ENCODE measurements at regions not wholly inside any gene's neighbourhood (a gene's known extent, or its start where the extent isn't known, plus 50 kb on each side); places are given as distances from the start of the nearest gene placed in this dataset.

- DNase-seq (ENCODE audit: unreplicated experiment), result no peak
- H3K27ac Mint-ChIP-seq (ENCODE audit: low read depth, unreplicated experiment), result no peak overlapping the region
- no peak overlapping the region for H3K4me3 Mint-ChIP-seq (ENCODE audit: unreplicated experiment)
- peaks cover 6% of the 10 kb centered on the region for H3K36me3 Mint-ChIP-seq (ENCODE audit: insufficient read depth, unreplicated experiment)
- TF ChIP-seq CTCF (IDR thresholded peaks at IDR 0.05; ENCODE audit: unreplicated experiment), result no peak
- H3K27me3 Mint-ChIP-seq (ENCODE audit: insufficient read depth, unreplicated experiment), result no peaks in the 10 kb centered on the region
- CTCF ChIA-PET, result interaction anchor here (1.3 kb wide), 1 partner anchor 10 kb away, joined by 3 read pairs; no protein-coding TSS in a partner anchor
- H3K4me1 Mint-ChIP-seq (ENCODE audit: insufficient read depth, unreplicated experiment), result peaks cover 12% of the 10 kb centered on the region
- POLR2A ChIA-PET, result no interaction called here
- intact Hi-C loops (cut with micrococcal nuclease), result no loop called here
- H3K9me3 Mint-ChIP-seq (ENCODE audit: unreplicated experiment), result peaks cover 8% of the 10 kb centered on the region
- BruUV-seq (replicated peaks), result no TSS peak
These were observed 349.3 kb downstream of the ZNF516 start for GRCh38 chr18:76145521-76146376.

- H3K36me3 Mint-ChIP-seq (ENCODE audit: insufficient read depth, unreplicated experiment), result peaks cover 6% of the 10 kb centered on the region
- H3K27ac Mint-ChIP-seq (ENCODE audit: low read depth, unreplicated experiment), result no peak overlapping the region
- TF ChIP-seq CTCF (IDR thresholded peaks at IDR 0.05; ENCODE audit: unreplicated experiment), result no peak
- CTCF ChIA-PET, result interaction anchor here (1.2 to 1.3 kb wide), 2 partner anchors 9 to 25 kb away, joined by 3 to 4 read pairs; no protein-coding TSS in a partner anchor
- no peak for DNase-seq (ENCODE audit: unreplicated experiment)
- no TSS peak for BruUV-seq (replicated peaks)
- peaks cover 8% of the 10 kb centered on the region for H3K9me3 Mint-ChIP-seq (ENCODE audit: unreplicated experiment)
- H3K27me3 Mint-ChIP-seq (ENCODE audit: insufficient read depth, unreplicated experiment), result no peaks in the 10 kb centered on the region
- POLR2A ChIA-PET, result no interaction called here
- no peak overlapping the region for H3K4me3 Mint-ChIP-seq (ENCODE audit: unreplicated experiment)
- intact Hi-C loops (cut with micrococcal nuclease), result no loop called here
- peaks cover 12% of the 10 kb centered on the region for H3K4me1 Mint-ChIP-seq (ENCODE audit: insufficient read depth, unreplicated experiment)
These were observed 350.2 kb downstream of the ZNF516 start for GRCh38 chr18:76144844-76145243.

- Mint-ChIP-seq H3K36me3 (ENCODE audit: insufficient read depth, unreplicated experiment) (peaks cover 6% of the 10 kb centered on the region), H3K27ac (ENCODE audit: low read depth, unreplicated experiment) (no peak overlapping the region), H3K4me3 (ENCODE audit: unreplicated experiment) (no peak overlapping the region), H3K27me3 (ENCODE audit: insufficient read depth, unreplicated experiment) (no peaks in the 10 kb centered on the region), H3K4me1 (ENCODE audit: insufficient read depth, unreplicated experiment) (peaks cover 12% of the 10 kb centered on the region), H3K9me3 (ENCODE audit: unreplicated experiment) (peaks cover 8% of the 10 kb centered on the region)
- no TSS peak for BruUV-seq (replicated peaks)
- DNase-seq (ENCODE audit: unreplicated experiment), result no peak
- ChIA-PET CTCF (no interaction called here), POLR2A (interaction anchor here (0.7 kb wide), 1 partner anchor 9 kb away, joined by 3 read pairs; no protein-coding TSS in a partner anchor)
- no peak for TF ChIP-seq CTCF (IDR thresholded peaks at IDR 0.05; ENCODE audit: unreplicated experiment)
- intact Hi-C loops (cut with micrococcal nuclease), result no loop called here
These were observed 352.4 kb downstream of the ZNF516 start for GRCh38 chr18:76142611-76143010.

- Mint-ChIP-seq H3K36me3 (ENCODE audit: insufficient read depth, unreplicated experiment) (peaks cover 6% of the 10 kb centered on the region), H3K4me3 (ENCODE audit: unreplicated experiment) (no peak overlapping the region), H3K27ac (ENCODE audit: low read depth, unreplicated experiment) (no peak overlapping the region), H3K9me3 (ENCODE audit: unreplicated experiment) (peaks cover 8% of the 10 kb centered on the region), H3K4me1 (ENCODE audit: insufficient read depth, unreplicated experiment) (peaks cover 5% of the 10 kb centered on the region), H3K27me3 (ENCODE audit: insufficient read depth, unreplicated experiment) (no peaks in the 10 kb centered on the region)
- no TSS peak for BruUV-seq (replicated peaks)
- ChIA-PET POLR2A (interaction anchor here (0.7 kb wide), 1 partner anchor 431 kb away, joined by 4 read pairs; no protein-coding TSS in a partner anchor), CTCF (interaction anchor here (0.7 to 1.0 kb wide), 2 partner anchors 14 to 268 kb away, joined by 3 to 4 read pairs; no protein-coding TSS in a partner anchor)
- no peak for DNase-seq (ENCODE audit: unreplicated experiment)
- intact Hi-C loops (cut with micrococcal nuclease), result loop anchor here (10.0 kb wide), 1 partner anchor 115 kb away; no protein-coding TSS in a partner anchor
- TF ChIP-seq CTCF (IDR thresholded peaks at IDR 0.05; ENCODE audit: unreplicated experiment), result no peak
These were observed 355.2 kb downstream of the ZNF516 start for GRCh38 chr18:76139844-76140243.

Measured in MCF 10A (cell line).